ENCODE measurements at regions not wholly inside any gene's neighbourhood (a gene's known extent, or its start where the extent isn't known, plus 50 kb on each side); places are given as distances from the start of the nearest gene placed in this dataset.

GRCh38 chr10:4519658-4520402 lies 306.2 kb upstream of the AKR1E2 start:
- DNase-seq: no peak

- DNase-seq: no peak
Measured at GRCh38 chr10:4517746-4518145, 308.3 kb upstream of the AKR1E2 start.

DNA sequence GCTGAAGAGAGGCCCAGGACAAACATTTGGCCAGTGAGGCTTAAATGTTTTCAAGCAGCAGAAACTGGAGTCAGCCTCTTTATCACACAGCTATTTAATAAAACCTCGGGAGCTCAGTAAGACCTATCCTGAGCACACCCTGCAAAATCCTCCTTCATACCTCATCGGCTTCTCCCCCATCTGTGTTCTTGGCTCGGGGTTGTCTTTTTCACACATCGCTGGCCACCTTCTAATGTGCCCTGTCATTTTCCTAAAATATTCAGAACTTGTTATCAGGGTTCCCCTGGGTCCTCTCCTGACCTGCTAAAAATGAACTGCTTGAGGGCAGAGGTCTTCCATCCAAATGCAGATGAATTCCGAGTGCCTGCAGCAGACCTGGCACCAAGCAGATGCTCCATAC lies 310.3 kb upstream of the AKR1E2 start:
- DNase-seq: no peak

- DNase-seq: no peak
Measured at GRCh38 chr10:4514445-4515108, 311.4 kb upstream of the AKR1E2 start.

DNA sequence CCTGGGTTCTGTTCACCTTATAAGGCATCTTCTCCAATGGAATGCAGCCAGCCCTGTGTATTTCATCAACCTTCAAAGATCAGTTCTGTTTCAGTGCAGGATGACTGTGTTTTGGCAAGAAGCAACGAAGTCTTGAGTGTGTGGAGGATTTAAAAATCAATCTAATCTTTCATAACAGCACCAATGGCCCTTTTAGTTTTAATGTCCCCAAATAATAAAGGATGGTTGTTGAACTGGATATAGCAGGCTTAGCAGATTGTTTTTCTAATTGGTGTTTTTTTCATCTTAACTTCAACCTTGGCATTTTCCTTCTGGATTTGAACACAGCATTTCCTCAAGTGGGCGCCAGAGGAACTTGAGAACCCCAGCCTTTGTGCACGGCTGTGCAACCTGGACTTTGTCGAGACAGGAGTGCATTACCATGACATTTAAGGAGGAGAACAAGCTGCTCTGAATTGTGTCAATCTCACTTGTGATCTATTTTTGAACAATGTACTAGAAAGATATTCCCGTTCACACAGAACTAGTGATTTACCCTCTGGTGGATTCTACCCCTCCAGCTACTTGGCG lies 313.3 kb upstream of the AKR1E2 start:
- DNase-seq: no peak

DNA sequence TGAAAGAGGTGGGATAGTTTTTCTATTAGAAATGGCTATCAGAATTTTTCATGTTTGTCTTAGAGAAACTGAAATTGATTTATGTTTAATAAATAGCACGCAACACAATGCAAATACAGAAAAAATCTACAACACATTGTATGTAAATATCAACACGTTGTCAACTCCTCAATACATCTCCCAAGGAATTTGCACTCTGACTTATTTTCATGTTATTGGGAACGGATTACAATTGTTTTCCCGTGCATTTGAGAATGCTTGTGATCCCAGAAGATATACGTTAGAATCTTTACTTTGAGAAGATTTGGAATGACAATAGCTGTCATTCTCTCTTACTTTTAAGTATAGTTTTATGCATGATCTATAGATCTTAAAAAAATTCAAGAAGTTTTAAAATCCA lies 313.8 kb upstream of the AKR1E2 start:
- DNase-seq: no peak

DNA sequence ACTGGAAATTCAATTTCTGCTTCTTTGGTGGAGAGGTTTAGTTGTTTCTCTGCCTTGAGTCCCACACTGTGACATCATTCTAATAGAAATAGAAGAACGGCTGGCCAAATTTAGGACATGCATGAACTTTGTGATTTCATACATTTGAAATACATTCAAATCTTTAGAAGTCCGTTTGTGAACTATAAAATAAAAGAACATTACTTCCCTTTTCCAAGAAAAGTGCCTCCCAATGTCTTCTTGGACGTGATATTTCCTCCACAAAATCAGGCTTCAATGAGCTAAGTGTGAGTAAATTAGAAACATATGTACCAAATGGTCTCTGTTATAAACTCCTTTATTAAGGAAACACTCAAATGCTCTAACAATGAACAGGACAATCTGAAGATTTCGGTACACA lies 314.5 kb upstream of the AKR1E2 start:
- DNase-seq: no peak

DNA sequence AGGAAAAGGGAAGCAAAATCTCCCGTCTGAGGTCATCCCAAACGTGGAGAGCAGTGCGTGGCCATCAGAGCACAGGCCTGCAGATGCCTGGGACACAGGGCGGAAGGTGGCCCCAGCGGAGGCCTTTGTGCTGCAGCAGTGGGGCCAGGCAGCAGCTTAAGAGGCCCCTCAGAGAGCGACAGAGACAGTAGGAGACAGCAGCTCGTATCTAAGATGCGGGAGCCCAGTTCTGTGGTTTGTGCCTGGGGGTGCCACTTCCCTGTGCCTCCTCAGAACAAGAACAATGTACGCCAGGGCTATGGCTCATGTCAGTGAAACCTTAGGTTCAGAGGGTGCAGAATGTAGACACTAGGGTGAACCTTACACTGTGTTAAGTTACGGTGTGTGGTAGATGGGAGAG lies 316.6 kb upstream of the AKR1E2 start:
- no peak for DNase-seq

DNA sequence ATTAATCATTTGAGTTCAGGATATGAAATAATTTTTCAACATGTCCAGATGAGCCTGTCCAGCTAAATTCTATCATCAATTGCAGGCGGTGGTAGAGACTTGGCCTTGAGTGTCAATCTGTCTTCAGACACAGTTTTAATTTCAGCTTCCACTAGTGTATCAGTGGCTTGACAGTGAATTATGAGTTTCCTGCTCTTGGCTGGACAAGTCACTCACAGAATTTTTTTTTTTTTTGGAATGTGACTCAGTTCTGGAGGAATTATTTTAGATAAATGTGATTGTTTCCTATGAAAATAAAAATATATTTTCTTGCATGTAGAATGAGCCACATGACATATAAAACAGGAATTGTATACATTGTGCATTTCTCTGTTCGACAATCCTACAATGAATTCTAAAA lies 319.9 kb upstream of the AKR1E2 start:
- no peak for DNase-seq

- no peak for DNase-seq
Measured at GRCh38 chr10:4504550-4504949, 321.5 kb upstream of the AKR1E2 start.

DNA sequence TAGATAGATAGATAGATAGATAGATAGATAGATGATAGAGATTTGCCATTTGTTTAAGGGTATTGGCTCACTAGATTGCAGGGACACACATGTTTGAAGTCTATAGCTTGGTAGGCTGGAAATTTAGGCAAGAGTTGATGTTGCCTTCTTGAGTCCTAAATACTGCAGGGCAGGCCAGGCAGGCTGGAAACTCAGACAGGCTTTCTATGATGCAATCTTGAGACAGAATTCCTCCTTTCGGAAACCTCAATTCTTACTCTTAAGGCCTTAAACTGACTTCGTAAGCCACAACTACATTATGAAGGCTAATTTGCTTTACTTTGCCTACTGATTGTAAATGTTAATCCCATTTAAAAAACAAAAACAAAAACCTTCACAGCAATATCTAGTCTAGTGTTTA lies 322.9 kb upstream of the AKR1E2 start:
- no peak for DNase-seq

GRCh38 chr10:4501306-4501705 lies 324.7 kb upstream of the AKR1E2 start:
- DNase-seq: no peak

- peak; percentile 27 to 48 for DNase-seq
Measured at GRCh38 chr10:4498711-4499251, 327.2 kb upstream of the AKR1E2 start.

DNA sequence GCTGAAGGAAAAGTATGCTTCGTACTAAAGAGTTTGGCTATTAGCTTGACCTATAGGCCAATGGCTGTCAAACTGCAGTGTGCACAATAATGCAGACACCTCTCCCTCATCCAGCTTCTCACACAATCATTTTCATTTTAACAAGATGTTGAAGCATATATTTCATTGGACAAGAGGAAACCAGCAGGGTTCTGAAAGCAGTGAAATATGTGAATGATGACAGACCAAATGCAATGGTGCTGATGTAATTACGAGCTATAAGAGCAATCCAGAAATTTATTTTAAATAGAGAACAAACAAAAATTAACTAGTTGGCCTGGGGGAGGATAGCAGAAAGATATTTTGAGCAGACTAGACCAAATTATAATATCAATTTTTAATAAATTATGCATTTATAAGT lies 331.5 kb upstream of the AKR1E2 start:
- DNase-seq: no peak

DNA sequence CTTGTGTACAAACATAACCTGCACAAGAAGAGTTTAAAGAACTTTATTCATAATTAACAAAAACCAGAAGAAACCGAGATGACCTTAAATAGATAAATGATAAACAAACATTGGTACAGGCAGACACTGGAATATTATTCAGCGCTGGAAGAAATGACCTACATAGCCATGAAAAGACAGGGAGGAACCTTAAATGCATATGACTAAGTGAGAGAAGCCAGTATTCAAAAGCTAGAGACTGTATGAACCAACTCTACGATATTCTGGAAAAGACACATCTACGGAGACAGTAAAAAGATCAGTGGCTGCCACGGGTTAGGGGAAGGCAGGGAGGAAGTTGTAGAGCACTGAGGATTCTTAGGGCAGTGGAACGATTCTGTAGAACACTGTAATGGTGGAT lies 333.8 kb upstream of the AKR1E2 start:
- DNase-seq: no peak

GRCh38 chr10:4488904-4489303 lies 337.1 kb upstream of the AKR1E2 start:
- DNase-seq: no peak

DNA sequence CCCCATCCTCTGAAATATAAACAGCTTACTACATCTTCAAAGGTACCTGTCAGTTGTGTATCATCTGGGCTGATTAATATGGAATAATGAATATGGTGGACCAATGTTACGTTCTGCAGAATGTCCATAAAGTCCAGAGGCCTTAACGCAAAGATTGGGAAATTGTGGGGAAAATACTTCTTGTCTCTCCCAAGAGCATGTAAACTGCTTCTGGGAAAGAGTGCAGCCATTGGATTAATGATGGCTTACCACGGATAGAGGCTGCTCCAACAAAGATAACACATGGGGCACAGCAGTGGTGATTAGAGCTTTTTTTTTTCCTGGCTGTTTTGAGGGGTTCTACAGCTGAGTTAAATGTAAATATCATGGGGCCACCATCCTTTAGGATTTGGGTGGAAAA lies 340.4 kb upstream of the AKR1E2 start:
- no peak for DNase-seq

- DNase-seq: no peak
Measured at GRCh38 chr10:4483811-4484210, 342.2 kb upstream of the AKR1E2 start.

GRCh38 chr10:4482659-4483058 lies 343.3 kb upstream of the AKR1E2 start:
- no peak for DNase-seq

GRCh38 chr10:4481192-4481591 lies 344.8 kb upstream of the AKR1E2 start:
- no peak for DNase-seq

DNA sequence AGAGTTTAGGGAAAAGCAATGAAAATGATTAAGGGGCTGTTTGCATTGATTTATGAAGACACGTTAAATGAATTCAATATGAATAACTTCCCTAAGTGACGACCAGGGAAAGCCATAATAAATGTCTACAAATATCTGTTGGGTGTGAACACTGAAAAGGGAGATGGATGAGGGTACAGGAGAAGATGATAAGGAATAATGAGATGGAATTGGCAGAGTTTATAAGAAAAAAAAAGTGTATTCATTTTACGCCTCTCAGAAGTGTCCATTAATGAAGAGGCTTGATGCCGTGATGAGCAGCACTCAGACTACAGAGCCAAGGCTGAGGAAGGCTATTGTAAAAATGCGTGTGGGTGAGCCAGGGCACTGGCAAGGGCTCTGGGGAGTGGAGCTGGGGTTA lies 346.7 kb upstream of the AKR1E2 start:
- no peak for DNase-seq

GRCh38 chr10:4477664-4478063 lies 348.3 kb upstream of the AKR1E2 start:
- DNase-seq: no peak

DNA sequence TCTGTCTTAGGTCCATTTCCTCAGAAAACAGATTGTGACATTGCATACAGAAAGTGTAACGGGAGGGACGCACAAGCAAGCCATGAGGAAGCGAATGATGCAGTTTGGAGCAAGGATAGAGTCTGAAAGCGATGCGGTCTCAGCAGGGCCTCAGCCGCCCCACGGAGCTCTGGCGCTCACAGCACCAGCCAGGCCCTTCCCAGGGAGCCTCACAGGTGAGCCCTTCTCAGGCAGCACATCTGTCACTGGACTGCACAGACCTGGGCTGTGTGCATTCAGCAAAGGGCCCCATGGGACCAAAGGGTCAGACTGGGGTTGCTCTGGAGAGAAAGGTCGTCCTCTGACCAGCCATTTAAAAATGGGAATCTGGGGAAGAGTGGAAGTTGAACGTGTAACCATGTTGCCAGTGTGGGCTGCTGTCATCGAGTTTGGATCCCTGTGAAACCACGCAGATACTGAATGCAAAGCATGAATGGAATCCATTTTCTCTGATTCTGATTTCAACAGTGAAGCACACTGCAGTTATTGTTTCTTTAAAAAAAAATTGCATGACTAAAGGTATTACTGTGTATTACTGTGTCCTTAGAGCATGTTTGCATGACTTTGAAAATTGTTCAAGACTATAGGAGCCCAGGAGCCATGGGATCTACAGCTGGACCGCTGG lies 350.0 kb upstream of the AKR1E2 start:
- no peak for DNase-seq

DNA sequence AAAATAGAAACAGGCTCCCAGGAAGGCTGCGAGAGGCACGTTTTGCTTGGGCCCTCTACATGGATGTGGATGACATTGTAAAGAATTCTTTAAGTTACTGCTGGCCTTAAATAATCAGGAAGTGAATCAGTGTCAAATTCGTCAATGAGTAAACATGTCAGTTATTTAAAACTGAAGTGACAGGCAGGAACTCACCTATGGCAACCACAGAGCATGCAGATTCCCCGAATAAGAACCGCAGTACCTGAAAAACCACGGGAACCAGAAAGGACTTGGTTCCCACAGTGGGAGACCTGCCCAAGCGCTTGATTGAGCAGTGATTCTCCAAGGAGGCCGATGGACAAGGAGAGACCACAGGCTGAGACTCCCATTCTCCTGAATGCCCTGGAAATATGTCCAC lies 351.2 kb upstream of the AKR1E2 start:
- no peak for DNase-seq
